Progenitor cell of endocrine pancreas (in vitro differentiated cells): ENCODE measurements at regions not wholly inside any gene's neighbourhood (a gene's known extent, or its start where the extent isn't known, plus 50 kb on each side); places are given as distances from the start of the nearest gene placed in this dataset.

Experiments
- DNase-seq: peaks from one replicate; pipeline ENCODE4 v3.0.0; 2021; ENCODE audit warnings: low spot score; ENCODE audit not compliant: unreplicated experiment
- H3K27ac Mint-ChIP-seq: 2 replicates; pipeline ENCODE4 v1.8.0; 2021; ENCODE audit warnings: mild to moderate bottlenecking, moderate library complexity, mixed read lengths
- H3K27me3 Mint-ChIP-seq: 2 replicates; pipeline ENCODE4 v1.8.0; 2021; ENCODE audit warnings: mixed read lengths
- H3K36me3 Mint-ChIP-seq: 2 replicates; pipeline ENCODE4 v1.8.0; 2022; ENCODE audit warnings: mixed read lengths; ENCODE audit not compliant: insufficient read depth
- H3K4me1 Mint-ChIP-seq: 2 replicates; pipeline ENCODE4 v1.8.0; 2021; ENCODE audit warnings: low read depth, mixed read lengths
- H3K4me3 Mint-ChIP-seq: 2 replicates; pipeline ENCODE4 v1.8.0; 2021; ENCODE audit warnings: low read depth, mild to moderate bottlenecking, moderate library complexity, mixed read lengths
- H3K9me3 Mint-ChIP-seq: 2 replicates; pipeline ENCODE4 v1.8.0; 2021; ENCODE audit warnings: low read depth, mixed read lengths
- CTCF ChIP-seq: fragments of 200-600 bp; sonication (generic); IDR thresholded peaks from one replicate; pipeline ENCODE4 v1.5.0; 2021; ENCODE audit warnings: antibody characterized with exemption, mild to moderate bottlenecking; ENCODE audit not compliant: unreplicated experiment

DNA sequence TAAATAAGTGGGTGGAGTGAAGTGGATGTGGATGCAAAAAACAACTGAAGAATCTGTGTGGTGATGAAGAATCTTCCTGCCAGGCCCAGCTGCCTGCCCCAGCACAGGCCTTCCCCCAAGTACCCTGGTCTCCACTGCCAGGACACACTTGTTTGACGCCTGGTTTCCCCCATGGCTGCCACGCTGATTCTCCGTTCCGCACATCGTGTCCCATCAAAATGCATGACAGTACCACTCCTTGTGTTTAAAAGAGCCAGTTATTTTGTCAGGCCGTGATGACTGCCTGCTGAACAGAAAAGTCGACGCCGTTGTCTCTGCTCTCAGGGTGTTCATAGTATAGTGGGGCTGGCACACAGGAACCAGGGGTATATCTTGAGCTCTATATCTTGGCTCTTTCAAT lies 50.3 kb upstream of the KYNU start:
- no peaks in the 10 kb centered on the region for H3K4me1 Mint-ChIP-seq
- no peak overlapping the region for H3K4me3 Mint-ChIP-seq
- no peak for DNase-seq
- peaks cover 3% of the 10 kb centered on the region for H3K9me3 Mint-ChIP-seq
- no peak overlapping the region for H3K27ac Mint-ChIP-seq
- no peaks in the 10 kb centered on the region for H3K27me3 Mint-ChIP-seq
- no peaks in the 10 kb centered on the region for H3K36me3 Mint-ChIP-seq
- no peak for TF ChIP-seq CTCF

DNA sequence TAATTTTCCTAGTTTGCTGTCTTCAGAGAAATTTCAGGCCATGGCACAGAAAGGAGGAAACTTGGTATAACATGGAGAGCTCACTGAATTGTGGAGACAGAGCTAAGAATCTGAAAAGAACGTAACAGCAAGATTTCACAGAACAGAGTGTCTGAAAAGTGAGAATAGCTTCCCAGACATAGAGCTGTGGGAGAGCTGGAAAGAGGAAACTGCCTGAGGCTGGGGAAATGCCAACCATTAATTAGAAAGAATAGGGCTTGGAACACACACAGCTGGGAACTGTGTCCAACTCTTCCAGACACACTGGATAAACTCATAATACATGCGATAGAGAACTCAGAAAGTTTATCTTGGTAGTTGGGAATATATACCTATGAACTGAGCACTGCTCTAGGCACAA lies 51.6 kb upstream of the KYNU start:
- no peak for DNase-seq
- H3K36me3 Mint-ChIP-seq: no peaks in the 10 kb centered on the region
- no peak overlapping the region for H3K27ac Mint-ChIP-seq
- TF ChIP-seq CTCF: no peak
- H3K27me3 Mint-ChIP-seq: no peaks in the 10 kb centered on the region
- no peaks in the 10 kb centered on the region for H3K4me1 Mint-ChIP-seq
- peaks cover 3% of the 10 kb centered on the region for H3K9me3 Mint-ChIP-seq
- H3K4me3 Mint-ChIP-seq: no peak overlapping the region

DNA sequence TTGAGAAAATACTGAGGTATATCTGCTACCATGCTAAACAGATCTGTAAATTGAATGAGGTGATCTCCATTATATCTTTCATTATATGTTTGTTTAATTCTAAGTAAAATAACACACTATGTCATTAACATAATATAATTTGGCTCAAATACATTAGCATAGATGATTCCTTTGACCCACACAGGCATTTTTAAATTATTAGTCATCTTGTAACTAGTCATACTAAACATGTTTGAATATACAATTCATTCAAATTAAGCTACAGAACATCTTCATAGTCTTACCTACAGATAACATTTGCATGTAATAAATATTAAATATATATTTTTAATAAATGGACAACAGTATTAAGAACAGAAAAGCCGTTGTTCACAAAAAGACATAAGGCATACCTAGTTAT lies 52.7 kb upstream of the KYNU start:
- DNase-seq: no peak
- Mint-ChIP-seq H3K27me3 (no peaks in the 10 kb centered on the region), H3K9me3 (peaks cover 2% of the 10 kb centered on the region), H3K4me1 (no peaks in the 10 kb centered on the region), H3K27ac (no peak overlapping the region), H3K4me3 (no peak overlapping the region), H3K36me3 (no peaks in the 10 kb centered on the region)
- no peak for TF ChIP-seq CTCF

GRCh38 chr2:142822190-142822589 lies 55.3 kb upstream of the KYNU start:
- no peak for TF ChIP-seq CTCF
- Mint-ChIP-seq H3K36me3 (no peaks in the 10 kb centered on the region), H3K4me3 (no peak overlapping the region), H3K9me3 (no peaks in the 10 kb centered on the region), H3K4me1 (no peaks in the 10 kb centered on the region), H3K27ac (no peak overlapping the region), H3K27me3 (no peaks in the 10 kb centered on the region)
- no peak for DNase-seq

- H3K4me1 Mint-ChIP-seq: no peaks in the 10 kb centered on the region
- H3K4me3 Mint-ChIP-seq: no peak overlapping the region
- TF ChIP-seq CTCF: no peak
- H3K27me3 Mint-ChIP-seq: no peaks in the 10 kb centered on the region
- no peak for DNase-seq
- H3K9me3 Mint-ChIP-seq: no peaks in the 10 kb centered on the region
- no peak overlapping the region for H3K27ac Mint-ChIP-seq
- H3K36me3 Mint-ChIP-seq: no peaks in the 10 kb centered on the region
Observed at GRCh38 chr2:142819411-142819810, 58.1 kb upstream of the KYNU start.
